HFFc6 (cell line): ENCODE measurements at regions not wholly inside any gene's neighbourhood (a gene's known extent, or its start where the extent isn't known, plus 50 kb on each side); places are given as distances from the start of the nearest gene placed in this dataset.

ENCODE experiments used
- DNase-seq: peaks from one replicate; pipeline ENCODE4 v3.0.0-alpha.2; 2018
- H3K27ac Mint-ChIP-seq: 2 replicates; pipeline ENCODE4 v1.8.0; 2020; ENCODE audit warnings: mild to moderate bottlenecking, mixed read lengths
- H3K27me3 Mint-ChIP-seq: 2 replicates; pipeline ENCODE4 v1.8.0; 2021; ENCODE audit warnings: mild to moderate bottlenecking, moderate library complexity, mixed read lengths; ENCODE audit not compliant: insufficient read depth
- H3K36me3 Mint-ChIP-seq: 2 replicates; pipeline ENCODE4 v1.8.0; 2021; ENCODE audit warnings: low read depth, mixed read lengths
- H3K4me1 Mint-ChIP-seq: 2 replicates; pipeline ENCODE4 v1.8.0; 2020; ENCODE audit warnings: low read depth, mixed read lengths
- H3K4me3 Mint-ChIP-seq: 2 replicates; pipeline ENCODE4 v1.8.0; 2020; ENCODE audit warnings: mild to moderate bottlenecking, moderate library complexity, mixed read lengths
- H3K9me3 Mint-ChIP-seq: 2 replicates; pipeline ENCODE4 v1.8.0; 2020; ENCODE audit warnings: mild to moderate bottlenecking, mixed read lengths
- CTCF ChIP-seq: fragments of 200-600 bp; sonication (generic); IDR thresholded peaks from 2 replicates; pipeline ENCODE4 v1.5.0; 2021; ENCODE audit warnings: antibody characterized with exemption, mild to moderate bottlenecking

GRCh38 chr6:44011350-44011920 lies 115.8 kb downstream of the MRPL14 start:
- no peak for DNase-seq
- TF ChIP-seq CTCF: peak; percentile 2; the same call in 1 of the 2 replicates
- peak overlapping the region; percentile 71 for H3K4me3 Mint-ChIP-seq
- peaks cover 15% of the 10 kb centered on the region for H3K9me3 Mint-ChIP-seq
- peaks cover 45% of the 10 kb centered on the region for H3K4me1 Mint-ChIP-seq
- peaks cover 15% of the 10 kb centered on the region for H3K36me3 Mint-ChIP-seq
- peak overlapping the region; percentile 92 for H3K27ac Mint-ChIP-seq
- peaks cover 2% of the 10 kb centered on the region; the same call in 1 of the 2 replicates for H3K27me3 Mint-ChIP-seq

GRCh38 chr6:44010411-44011349 lies 116.6 kb downstream of the MRPL14 start:
- Mint-ChIP-seq H3K27ac (peak overlapping the region; percentile 92), H3K9me3 (peaks cover 15% of the 10 kb centered on the region), H3K4me1 (peaks cover 46% of the 10 kb centered on the region), H3K36me3 (peaks cover 12% of the 10 kb centered on the region), H3K27me3 (peaks cover 3% of the 10 kb centered on the region; the same call in 1 of the 2 replicates), H3K4me3 (peak overlapping the region; percentile 55)
- peak; percentile 98 for DNase-seq
- TF ChIP-seq CTCF: peak; percentile 33; the same call in 1 of the 2 replicates

- no peak for DNase-seq
- H3K27ac Mint-ChIP-seq: no peak overlapping the region
- peaks cover 56% of the 10 kb centered on the region for H3K4me1 Mint-ChIP-seq
- H3K27me3 Mint-ChIP-seq: peaks cover 7% of the 10 kb centered on the region; the same call in 1 of the 2 replicates
- H3K9me3 Mint-ChIP-seq: peaks cover 15% of the 10 kb centered on the region
- H3K36me3 Mint-ChIP-seq: peaks cover 12% of the 10 kb centered on the region
- no peak overlapping the region for H3K4me3 Mint-ChIP-seq
- no peak for TF ChIP-seq CTCF
These were observed 117.6 kb downstream of the MRPL14 start for GRCh38 chr6:44009425-44010321.

- H3K4me3 Mint-ChIP-seq: no peak overlapping the region
- H3K9me3 Mint-ChIP-seq: peaks cover 15% of the 10 kb centered on the region
- TF ChIP-seq CTCF: no peak
- H3K36me3 Mint-ChIP-seq: peaks cover 12% of the 10 kb centered on the region
- H3K27me3 Mint-ChIP-seq: peaks cover 8% of the 10 kb centered on the region; the same call in 1 of the 2 replicates
- no peak overlapping the region for H3K27ac Mint-ChIP-seq
- DNase-seq: no peak
- H3K4me1 Mint-ChIP-seq: peaks cover 57% of the 10 kb centered on the region
These were observed 118.4 kb downstream of the MRPL14 start for GRCh38 chr6:44008821-44009370.
